H1 (cell line): ENCODE measurements at regions not wholly inside any gene's neighbourhood (a gene's known extent, or its start where the extent isn't known, plus 50 kb on each side); places are given as distances from the start of the nearest gene placed in this dataset.

ENCODE experiments used
- CEBPB ChIP-seq: IDR thresholded peaks from 2 replicates; pipeline ENCODE4 v1.6.1; 2012; ENCODE audit warnings: low read depth, low read length
- CHD1 ChIP-seq: IDR thresholded peaks from 2 replicates; pipeline ENCODE4 v1.6.1; 2012; ENCODE audit warnings: low read depth, low read length, improper control_type of control experiment
- CTCF ChIP-seq, 3 experiments: IDR thresholded peaks; 1 replicate in 2 of 3; 2 replicates in 1 of 3; pipeline versions ENCODE4 v1.5.1 to v1.6.1; 2011; ENCODE audit warnings: low read length in 3 of 3, mild to moderate bottlenecking in 3 of 3, inconsistent platforms in 2 of 3, low read depth in 1 of 3, moderate library complexity in 1 of 3; ENCODE audit not compliant: insufficient read depth in 1 of 3; ENCODE audit errors: control extremely low read depth in 1 of 3
- HDAC6 ChIP-seq: IDR thresholded peaks from one replicate; pipeline ENCODE4 v1.7.1; 2012; ENCODE audit warnings: low read depth, mild to moderate bottlenecking, inconsistent platforms, low read length, moderate library complexity
- JUND ChIP-seq: IDR thresholded peaks from 2 replicates; pipeline ENCODE4 v1.6.1; 2011; ENCODE audit warnings: mild to moderate bottlenecking, improper control_type of control experiment, low read length
- TCF12 ChIP-seq: IDR thresholded peaks from 2 replicates; pipeline ENCODE4 v1.6.1; 2011; ENCODE audit warnings: low read depth, mild to moderate bottlenecking, low read length

- no peak for TF ChIP-seq TCF12
- no peak for TF ChIP-seq CHD1
- TF ChIP-seq JUND = no peak
- TF ChIP-seq HDAC6 = no peak
- no peak for TF ChIP-seq CEBPB
- no peak for TF ChIP-seq CTCF (IDR thresholded peaks at IDR 0.05; ENCODE audit: control extremely low read depth in 1 of 3, insufficient read depth in 1 of 3, low read depth in 1 of 3, low read length in 3 of 3)
Measured at GRCh38 chr18:71850602-71851001, 693.5 kb downstream of the CBLN2 start.
